ENCODE measurements at regions not wholly inside any gene's neighbourhood (a gene's known extent, or its start where the extent isn't known, plus 50 kb on each side); places are given as distances from the start of the nearest gene placed in this dataset.

DNA sequence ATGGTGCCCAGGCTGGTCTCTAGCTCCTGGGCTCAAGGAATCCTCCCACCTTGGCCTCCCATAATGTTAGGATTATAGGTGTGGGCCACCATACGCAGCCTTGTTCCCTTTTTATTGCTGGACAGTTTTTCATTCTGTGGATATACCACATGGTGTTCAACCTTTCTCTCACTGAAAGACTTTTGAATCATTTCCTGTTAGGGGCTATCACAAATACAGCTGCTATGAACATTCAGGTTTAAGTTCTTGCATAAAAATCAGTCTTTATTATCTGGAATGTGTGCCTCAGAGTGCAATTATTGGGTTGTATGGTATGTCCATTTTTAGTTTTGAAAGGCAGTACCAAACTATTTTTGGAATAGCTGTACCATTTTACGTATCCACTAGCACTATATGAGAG, 647.2 kb downstream of the LIG4 start:
- Histone ChIP-seq H2AFZ (ENCODE audit: low read length) (no peak overlapping the region), H3K4ac (ENCODE audit: low read depth, low read length) (no peak overlapping the region), H4K5ac (ENCODE audit: insufficient read length, low read depth, low read length) (no peak overlapping the region), H2BK5ac (ENCODE audit: insufficient read length, low read length) (no peak overlapping the region), H4K20me1 (ENCODE audit: control insufficient read depth, insufficient read depth, insufficient read length) (no peaks in the 10 kb centered on the region), H3K18ac (ENCODE audit: insufficient read length, low read depth, low read length) (no peak overlapping the region), H2BK120ac (ENCODE audit: low read depth, low read length, poor library complexity, severe bottlenecking) (no peak overlapping the region), H2AK5ac (ENCODE audit: insufficient read length, low read length) (no peak overlapping the region), H3K4me2 (ENCODE audit: insufficient read depth, insufficient read length, low read length) (no peak overlapping the region), H2BK12ac (ENCODE audit: insufficient read length, low read depth, low read length) (no peak overlapping the region), H3K23ac (ENCODE audit: insufficient read length, low read depth, low read length) (no peak overlapping the region), H3K79me2 (ENCODE audit: insufficient read depth, low read length) (no peaks in the 10 kb centered on the region), H3K14ac (ENCODE audit: insufficient read depth, low read length) (no peak overlapping the region), H3K9ac (ENCODE audit: extremely low read depth, insufficient read length, low read length) (no peak overlapping the region), H3T11ph (ENCODE audit: low read length) (no peak overlapping the region), H3K23me2 (ENCODE audit: insufficient read length, low read depth, low read length, poor library complexity, severe bottlenecking) (no peaks in the 10 kb centered on the region), H3K56ac (ENCODE audit: insufficient read length, low read depth, low read length) (no peak overlapping the region), H2BK15ac (ENCODE audit: low read depth, low read length) (no peak overlapping the region), H3K27ac (ENCODE audit: insufficient read length, low read depth, low read length) (no peak overlapping the region), H2BK20ac (ENCODE audit: low read depth, low read length, poor library complexity, severe bottlenecking) (no peak overlapping the region), H4K91ac (ENCODE audit: insufficient read length, low read depth, low read length) (no peak overlapping the region), H3K4me1 (ENCODE audit: insufficient read depth, low read length) (no peaks in the 10 kb centered on the region), H3K9me3 (ENCODE audit: control insufficient read depth, low read depth, low read length) (no peaks in the 10 kb centered on the region), H3K27me3 (ENCODE audit: insufficient read depth, low read length) (no peaks in the 10 kb centered on the region), H4K8ac (replicated peaks; ENCODE audit: insufficient read length, low read depth, low read length) (no peak overlapping the region), H3K79me1 (ENCODE audit: insufficient read depth, low read depth, low read length, poor library complexity, severe bottlenecking) (no peaks in the 10 kb centered on the region)
- no peak for DNase-seq
- peaks cover 0 to 4% (median 0%) of the 10 kb centered on the region in 3 experiments; a peak in 2 of 7 replicates for H3K36me3 Mint-ChIP-seq (ENCODE audit: insufficient read depth in 1 of 3, low read depth in 3 of 3)
- no peak overlapping the region for H3K4me3 Mint-ChIP-seq
- peaks cover 18% of the 10 kb centered on the region for H3K27me3 Mint-ChIP-seq (ENCODE audit: low read depth)
- H3K27ac Mint-ChIP-seq = no peak overlapping the region; a peak in 1 of 7 replicates
- peaks cover 12 to 14% of the 10 kb centered on the region in 2 experiments for H3K4me1 Mint-ChIP-seq
- H3K9me3 Mint-ChIP-seq = peaks cover 0 to 5% of the 10 kb centered on the region in 2 experiments; a peak in 2 of 5 replicates
- no CpG with 5 or more reads among the region's 2 CpGs for WGBS (ENCODE audit: extremely low coverage, insufficient read length, low lambda C conversion rate)
- TF ChIP-seq, protein P1, sequence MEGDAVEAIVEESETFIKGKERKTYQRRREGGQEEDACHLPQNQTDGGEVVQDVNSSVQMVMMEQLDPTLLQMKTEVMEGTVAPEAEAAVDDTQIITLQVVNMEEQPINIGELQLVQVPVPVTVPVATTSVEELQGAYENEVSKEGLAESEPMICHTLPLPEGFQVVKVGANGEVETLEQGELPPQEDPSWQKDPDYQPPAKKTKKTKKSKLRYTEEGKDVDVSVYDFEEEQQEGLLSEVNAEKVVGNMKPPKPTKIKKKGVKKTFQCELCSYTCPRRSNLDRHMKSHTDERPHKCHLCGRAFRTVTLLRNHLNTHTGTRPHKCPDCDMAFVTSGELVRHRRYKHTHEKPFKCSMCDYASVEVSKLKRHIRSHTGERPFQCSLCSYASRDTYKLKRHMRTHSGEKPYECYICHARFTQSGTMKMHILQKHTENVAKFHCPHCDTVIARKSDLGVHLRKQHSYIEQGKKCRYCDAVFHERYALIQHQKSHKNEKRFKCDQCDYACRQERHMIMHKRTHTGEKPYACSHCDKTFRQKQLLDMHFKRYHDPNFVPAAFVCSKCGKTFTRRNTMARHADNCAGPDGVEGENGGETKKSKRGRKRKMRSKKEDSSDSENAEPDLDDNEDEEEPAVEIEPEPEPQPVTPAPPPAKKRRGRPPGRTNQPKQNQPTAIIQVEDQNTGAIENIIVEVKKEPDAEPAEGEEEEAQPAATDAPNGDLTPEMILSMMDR (conservative IDR thresholded peaks at IDR 0.05) = no peak

Data from H9 (cell line).